ENCODE measurements at regions not wholly inside any gene's neighbourhood (a gene's known extent, or its start where the extent isn't known, plus 50 kb on each side); places are given as distances from the start of the nearest gene placed in this dataset.

DNA sequence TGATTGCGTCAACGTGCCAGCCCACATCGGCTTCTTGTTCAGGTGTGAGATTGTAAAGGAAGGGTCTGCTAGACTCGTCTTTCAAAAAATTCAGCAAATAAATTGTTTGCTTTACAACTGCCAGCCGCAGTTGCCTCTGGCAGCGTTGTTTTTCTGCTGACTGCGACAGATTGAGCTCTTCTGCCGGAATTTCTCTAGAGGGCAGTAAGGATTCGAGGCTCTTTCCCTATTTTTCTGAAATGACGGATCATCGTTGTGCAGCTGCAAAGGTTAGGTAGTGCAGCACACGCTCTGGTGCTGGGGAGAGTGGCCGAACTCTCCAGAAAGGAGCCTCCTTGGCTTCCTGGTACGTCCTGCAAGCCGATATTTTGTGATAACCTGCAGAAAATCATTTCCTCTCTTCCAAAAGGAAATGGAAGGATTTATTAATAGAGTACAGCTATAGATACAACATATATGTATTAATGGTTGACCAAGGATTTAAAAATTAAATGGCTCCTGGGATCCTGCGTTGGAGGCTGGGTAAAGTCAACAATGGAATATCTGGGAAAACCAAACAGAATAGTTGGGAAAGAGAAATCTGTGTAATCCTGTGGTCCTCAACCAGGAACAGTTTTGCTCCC is 121.9 kb upstream of the ZFP64 start (continued):
- no peak for TF ChIP-seq ARID4A (CRISPR knock-in tag; IDR thresholded peaks at IDR 0.05; ENCODE audit: borderline replicate concordance)
- no peak for TF ChIP-seq ZNF790 (CRISPR knock-in tag; IDR thresholded peaks at IDR 0.05; ENCODE audit: borderline replicate concordance)
- no peak for TF ChIP-seq ISX (CRISPR knock-in tag; conservative IDR thresholded peaks at IDR 0.05)
- no peak for TF ChIP-seq TEAD2 (CRISPR knock-in tag; IDR thresholded peaks at IDR 0.05)
- TF ChIP-seq FOXA3 (CRISPR knock-in tag; IDR thresholded peaks at IDR 0.05), result no peak
- TF ChIP-seq KLF6 (CRISPR knock-in tag; IDR thresholded peaks at IDR 0.05), result no peak
- TF ChIP-seq PHF21A (CRISPR knock-in tag; IDR thresholded peaks at IDR 0.05), result no peak
- TF ChIP-seq NPAS2 (CRISPR knock-in tag; IDR thresholded peaks at IDR 0.05; ENCODE audit: borderline replicate concordance), result no peak
- TF ChIP-seq STAT6 (CRISPR knock-in tag; IDR thresholded peaks at IDR 0.05; ENCODE audit: borderline replicate concordance), result no peak
- TF ChIP-seq, protein P1, sequence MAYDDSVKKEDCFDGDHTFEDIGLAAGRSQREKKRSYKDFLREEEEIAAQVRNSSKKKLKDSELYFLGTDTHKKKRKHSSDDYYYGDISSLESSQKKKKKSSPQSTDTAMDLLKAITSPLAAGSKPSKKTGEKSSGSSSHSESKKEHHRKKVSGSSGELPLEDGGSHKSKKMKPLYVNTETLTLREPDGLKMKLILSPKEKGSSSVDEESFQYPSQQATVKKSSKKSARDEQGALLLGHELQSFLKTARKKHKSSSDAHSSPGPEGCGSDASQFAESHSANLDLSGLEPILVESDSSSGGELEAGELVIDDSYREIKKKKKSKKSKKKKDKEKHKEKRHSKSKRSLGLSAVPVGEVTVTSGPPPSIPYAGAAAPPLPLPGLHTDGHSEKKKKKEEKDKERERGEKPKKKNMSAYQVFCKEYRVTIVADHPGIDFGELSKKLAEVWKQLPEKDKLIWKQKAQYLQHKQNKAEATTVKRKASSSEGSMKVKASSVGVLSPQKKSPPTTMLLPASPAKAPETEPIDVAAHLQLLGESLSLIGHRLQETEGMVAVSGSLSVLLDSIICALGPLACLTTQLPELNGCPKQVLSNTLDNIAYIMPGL (CRISPR knock-in tag; IDR thresholded peaks at IDR 0.05; ENCODE audit: borderline replicate concordance in 1 of 2, low read depth in 1 of 2), result peak in 1 of 2 experiments; percentile 35; a peak in 1 of 4 replicates
- TF ChIP-seq, protein P2, sequence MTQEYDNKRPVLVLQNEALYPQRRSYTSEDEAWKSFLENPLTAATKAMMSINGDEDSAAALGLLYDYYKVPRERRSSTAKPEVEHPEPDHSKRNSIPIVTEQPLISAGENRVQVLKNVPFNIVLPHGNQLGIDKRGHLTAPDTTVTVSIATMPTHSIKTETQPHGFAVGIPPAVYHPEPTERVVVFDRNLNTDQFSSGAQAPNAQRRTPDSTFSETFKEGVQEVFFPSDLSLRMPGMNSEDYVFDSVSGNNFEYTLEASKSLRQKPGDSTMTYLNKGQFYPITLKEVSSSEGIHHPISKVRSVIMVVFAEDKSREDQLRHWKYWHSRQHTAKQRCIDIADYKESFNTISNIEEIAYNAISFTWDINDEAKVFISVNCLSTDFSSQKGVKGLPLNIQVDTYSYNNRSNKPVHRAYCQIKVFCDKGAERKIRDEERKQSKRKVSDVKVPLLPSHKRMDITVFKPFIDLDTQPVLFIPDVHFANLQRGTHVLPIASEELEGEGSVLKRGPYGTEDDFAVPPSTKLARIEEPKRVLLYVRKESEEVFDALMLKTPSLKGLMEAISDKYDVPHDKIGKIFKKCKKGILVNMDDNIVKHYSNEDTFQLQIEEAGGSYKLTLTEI (CRISPR knock-in tag; conservative IDR thresholded peaks at IDR 0.05), result no peak
- TF ChIP-seq ZNF234 (CRISPR knock-in tag; conservative IDR thresholded peaks at IDR 0.05), result no peak
- TF ChIP-seq ZC3H4 (CRISPR knock-in tag; IDR thresholded peaks at IDR 0.05; ENCODE audit: borderline replicate concordance), result no peak
- TF ChIP-seq ZNF224 (CRISPR knock-in tag; IDR thresholded peaks at IDR 0.05), result no peak
- TF ChIP-seq ZFP82 (CRISPR knock-in tag; IDR thresholded peaks at IDR 0.05; ENCODE audit: borderline replicate concordance), result no peak
- no peak for TF ChIP-seq HOXA3 (CRISPR knock-in tag; IDR thresholded peaks at IDR 0.05)
